ENCODE measurements at regions not wholly inside any gene's neighbourhood (a gene's known extent, or its start where the extent isn't known, plus 50 kb on each side); places are given as distances from the start of the nearest gene placed in this dataset.

DNA sequence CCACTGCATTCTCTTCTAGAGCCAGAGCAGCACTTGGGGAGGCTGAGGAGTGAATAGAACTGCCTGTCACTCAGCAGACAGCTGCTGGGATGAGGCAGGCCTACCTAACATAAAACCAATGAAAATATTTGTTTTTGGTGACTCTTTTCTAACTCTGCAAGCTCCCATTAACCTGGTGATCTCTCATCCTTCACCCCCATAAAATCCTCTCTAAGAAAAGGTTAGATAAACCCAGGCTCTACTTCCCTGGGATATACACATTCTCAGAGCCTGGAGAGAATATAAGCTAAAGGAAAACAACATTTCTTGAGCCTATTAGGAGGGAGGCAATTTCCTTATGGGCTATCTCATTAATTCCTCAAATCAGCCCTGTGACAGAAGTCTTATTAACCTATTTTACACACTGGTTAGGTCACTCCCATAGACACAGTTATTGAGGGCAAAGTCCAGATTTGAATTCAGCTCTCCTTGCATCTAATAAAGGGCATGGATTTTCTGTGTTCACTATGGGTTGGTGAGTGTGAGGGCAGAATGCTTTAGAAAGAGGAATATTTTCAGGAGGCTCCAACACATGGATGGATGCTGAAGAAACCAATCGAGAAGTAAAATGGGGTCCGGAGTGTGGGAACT lies 492.9 kb downstream of the CCDC171 start:
- Histone ChIP-seq H4K20me1 (ENCODE audit: insufficient read depth, low read length) (no peaks in the 10 kb centered on the region), H3K27ac (ENCODE audit: low read depth, low read length, poor library complexity, severe bottlenecking) (no peak overlapping the region), H3K9me2 (ENCODE audit: low read depth, low read length) (no peaks in the 10 kb centered on the region), H3F3A (ENCODE audit: insufficient read depth, low read length) (no peaks in the 10 kb centered on the region), H3K36me3 (ENCODE audit: insufficient read depth, low read length) (no peaks in the 10 kb centered on the region), H3K79me2 (ENCODE audit: insufficient read depth, low read length) (no peaks in the 10 kb centered on the region), H2AFZ (ENCODE audit: low read length) (no peak overlapping the region), H3K4me1 (ENCODE audit: insufficient read depth, low read length, severe bottlenecking) (no peaks in the 10 kb centered on the region), H3K4me3 (ENCODE audit: low read depth, low read length, poor library complexity, severe bottlenecking) (no peak overlapping the region), H3K9me3 (ENCODE audit: low read length) (no peaks in the 10 kb centered on the region), H3K27me3 (ENCODE audit: insufficient read depth, low read length) (no peaks in the 10 kb centered on the region), H3K4me2 (ENCODE audit: low read length) (no peak overlapping the region), H3K9ac (ENCODE audit: low read length) (no peak overlapping the region)
- TF ChIP-seq, protein P1, sequence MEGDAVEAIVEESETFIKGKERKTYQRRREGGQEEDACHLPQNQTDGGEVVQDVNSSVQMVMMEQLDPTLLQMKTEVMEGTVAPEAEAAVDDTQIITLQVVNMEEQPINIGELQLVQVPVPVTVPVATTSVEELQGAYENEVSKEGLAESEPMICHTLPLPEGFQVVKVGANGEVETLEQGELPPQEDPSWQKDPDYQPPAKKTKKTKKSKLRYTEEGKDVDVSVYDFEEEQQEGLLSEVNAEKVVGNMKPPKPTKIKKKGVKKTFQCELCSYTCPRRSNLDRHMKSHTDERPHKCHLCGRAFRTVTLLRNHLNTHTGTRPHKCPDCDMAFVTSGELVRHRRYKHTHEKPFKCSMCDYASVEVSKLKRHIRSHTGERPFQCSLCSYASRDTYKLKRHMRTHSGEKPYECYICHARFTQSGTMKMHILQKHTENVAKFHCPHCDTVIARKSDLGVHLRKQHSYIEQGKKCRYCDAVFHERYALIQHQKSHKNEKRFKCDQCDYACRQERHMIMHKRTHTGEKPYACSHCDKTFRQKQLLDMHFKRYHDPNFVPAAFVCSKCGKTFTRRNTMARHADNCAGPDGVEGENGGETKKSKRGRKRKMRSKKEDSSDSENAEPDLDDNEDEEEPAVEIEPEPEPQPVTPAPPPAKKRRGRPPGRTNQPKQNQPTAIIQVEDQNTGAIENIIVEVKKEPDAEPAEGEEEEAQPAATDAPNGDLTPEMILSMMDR (IDR thresholded peaks at IDR 0.05; ENCODE audit: low read length), result no peak
- TF ChIP-seq EZH2 (IDR thresholded peaks at IDR 0.05; ENCODE audit: borderline replicate concordance, low read length), result no peak

DNA sequence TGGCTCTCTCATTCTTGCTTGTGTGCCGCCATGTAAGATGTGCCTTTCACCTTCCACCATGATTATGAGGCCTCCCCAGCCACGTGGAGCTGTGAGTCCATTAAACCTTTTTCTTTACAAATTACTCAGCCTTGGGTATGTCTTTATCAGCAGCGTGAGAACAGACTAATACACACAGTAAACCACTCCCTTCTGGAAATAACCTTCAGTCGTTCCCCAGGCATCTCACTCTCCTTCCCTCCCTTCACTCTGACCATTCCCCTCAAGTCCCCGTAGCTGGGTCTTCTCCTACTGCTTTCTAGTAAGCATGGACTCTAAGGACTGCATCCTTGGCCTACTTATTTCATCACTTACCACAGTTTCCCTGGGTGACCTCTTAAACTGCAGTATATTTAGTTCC lies 493.9 kb downstream of the CCDC171 start:
- H3K4me2 ChIP-seq (ENCODE audit: low read length), result no peak overlapping the region
- no peaks in the 10 kb centered on the region for H3F3A ChIP-seq (ENCODE audit: insufficient read depth, low read length)
- no peak overlapping the region for H3K4me3 ChIP-seq (ENCODE audit: low read depth, low read length, poor library complexity, severe bottlenecking)
- H4K20me1 ChIP-seq (ENCODE audit: insufficient read depth, low read length), result no peaks in the 10 kb centered on the region
- no peaks in the 10 kb centered on the region for H3K36me3 ChIP-seq (ENCODE audit: insufficient read depth, low read length)
- no peaks in the 10 kb centered on the region for H3K9me2 ChIP-seq (ENCODE audit: low read depth, low read length)
- H3K4me1 ChIP-seq (ENCODE audit: insufficient read depth, low read length, severe bottlenecking), result no peaks in the 10 kb centered on the region
- H3K9ac ChIP-seq (ENCODE audit: low read length), result no peak overlapping the region
- no peak overlapping the region for H2AFZ ChIP-seq (ENCODE audit: low read length)
- H3K27me3 ChIP-seq (ENCODE audit: insufficient read depth, low read length), result no peaks in the 10 kb centered on the region
- no peak overlapping the region for H3K27ac ChIP-seq (ENCODE audit: low read depth, low read length, poor library complexity, severe bottlenecking)
- H3K79me2 ChIP-seq (ENCODE audit: insufficient read depth, low read length), result no peaks in the 10 kb centered on the region
- TF ChIP-seq, protein P1 (IDR thresholded peaks at IDR 0.05; ENCODE audit: low read length), result no peak
- TF ChIP-seq EZH2 (IDR thresholded peaks at IDR 0.05; ENCODE audit: borderline replicate concordance, low read length), result no peak
- H3K9me3 ChIP-seq (ENCODE audit: low read length), result no peaks in the 10 kb centered on the region

DNA sequence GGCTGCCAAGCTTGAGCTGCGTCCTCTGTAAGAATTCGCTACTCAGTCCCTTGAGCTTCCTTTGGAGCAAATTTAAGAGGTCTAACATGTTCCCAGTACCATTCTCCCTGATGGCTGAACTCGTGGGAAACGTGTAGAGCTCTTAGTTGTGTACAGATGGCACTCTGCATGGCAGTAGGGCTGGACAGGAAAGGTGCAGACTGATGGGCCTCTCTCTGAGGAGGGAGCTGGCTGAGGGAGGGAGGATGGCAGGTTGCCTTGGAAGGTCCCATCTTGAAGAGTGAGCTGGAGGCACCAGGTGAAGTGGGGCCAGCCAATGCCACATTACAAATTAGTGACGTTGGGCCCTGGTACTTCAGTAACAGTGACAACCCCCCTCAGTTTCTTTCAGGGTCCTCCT lies 495.3 kb downstream of the CCDC171 start:
- no peaks in the 10 kb centered on the region for H3F3A ChIP-seq (ENCODE audit: insufficient read depth, low read length)
- H3K9ac ChIP-seq (ENCODE audit: low read length), result no peak overlapping the region
- no peak overlapping the region for H3K4me3 ChIP-seq (ENCODE audit: low read depth, low read length, poor library complexity, severe bottlenecking)
- no peaks in the 10 kb centered on the region for H3K9me3 ChIP-seq (ENCODE audit: low read length)
- no peaks in the 10 kb centered on the region for H3K79me2 ChIP-seq (ENCODE audit: insufficient read depth, low read length)
- no peak overlapping the region for H3K4me2 ChIP-seq (ENCODE audit: low read length)
- no peaks in the 10 kb centered on the region for H4K20me1 ChIP-seq (ENCODE audit: insufficient read depth, low read length)
- no peak overlapping the region for H3K27ac ChIP-seq (ENCODE audit: low read depth, low read length, poor library complexity, severe bottlenecking)
- H3K36me3 ChIP-seq (ENCODE audit: insufficient read depth, low read length), result no peaks in the 10 kb centered on the region
- TF ChIP-seq, protein P1 (IDR thresholded peaks at IDR 0.05; ENCODE audit: low read length), result no peak
- H3K9me2 ChIP-seq (ENCODE audit: low read depth, low read length), result no peaks in the 10 kb centered on the region
- H3K4me1 ChIP-seq (ENCODE audit: insufficient read depth, low read length, severe bottlenecking), result no peaks in the 10 kb centered on the region
- H3K27me3 ChIP-seq (ENCODE audit: insufficient read depth, low read length), result no peaks in the 10 kb centered on the region
- H2AFZ ChIP-seq (ENCODE audit: low read length), result no peak overlapping the region

Data from OCI-LY1 (cell line).